ENCODE measurements at regions not wholly inside any gene's neighbourhood (a gene's known extent, or its start where the extent isn't known, plus 50 kb on each side); places are given as distances from the start of the nearest gene placed in this dataset.
A peak's percentile ranks its signal among the peaks of the same experiment; 100 is the strongest.

DNA sequence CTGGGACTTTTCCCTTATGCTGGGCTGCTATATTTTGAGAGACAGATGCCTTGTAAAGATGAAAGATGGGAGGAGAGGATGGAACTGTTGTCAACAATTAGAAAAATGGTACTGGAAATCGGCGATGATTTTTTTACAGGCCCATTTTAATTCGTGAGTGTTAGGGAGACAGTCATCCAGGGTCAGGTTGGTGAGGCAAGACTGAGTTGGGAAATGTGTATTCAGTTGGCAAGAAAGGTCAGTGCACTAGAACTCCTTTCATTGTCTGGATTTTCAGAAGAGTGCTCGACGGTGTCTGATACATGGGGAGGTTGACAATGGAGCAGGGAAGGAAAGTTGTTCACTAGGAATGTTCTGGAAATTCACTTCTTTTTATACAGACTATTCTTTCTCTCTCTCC lies 394.4 kb downstream of the QKI start:
- no peaks in the 10 kb centered on the region for H3K9me3 ChIP-seq (replicated peaks; ENCODE audit: control insufficient read depth, low read depth, low read length)
- H3K27ac ChIP-seq (ENCODE audit: low read length): no peak overlapping the region
- H3K36me3 ChIP-seq (ENCODE audit: control insufficient read depth, insufficient read depth, low read length): no peaks in the 10 kb centered on the region
- WGBS (ENCODE audit: insufficient coverage): 81% methylated on average over 3 of the region's 5 CpGs
- peaks cover 2% of the 10 kb centered on the region for H3K4me1 ChIP-seq (ENCODE audit: control insufficient read depth, insufficient read depth, low read length)
- no peak overlapping the region for H3K4me3 ChIP-seq (ENCODE audit: low read length)
- DNase-seq: no peak
- H3K27me3 ChIP-seq (ENCODE audit: control insufficient read depth, insufficient read depth, low read length): no peaks in the 10 kb centered on the region

DNA sequence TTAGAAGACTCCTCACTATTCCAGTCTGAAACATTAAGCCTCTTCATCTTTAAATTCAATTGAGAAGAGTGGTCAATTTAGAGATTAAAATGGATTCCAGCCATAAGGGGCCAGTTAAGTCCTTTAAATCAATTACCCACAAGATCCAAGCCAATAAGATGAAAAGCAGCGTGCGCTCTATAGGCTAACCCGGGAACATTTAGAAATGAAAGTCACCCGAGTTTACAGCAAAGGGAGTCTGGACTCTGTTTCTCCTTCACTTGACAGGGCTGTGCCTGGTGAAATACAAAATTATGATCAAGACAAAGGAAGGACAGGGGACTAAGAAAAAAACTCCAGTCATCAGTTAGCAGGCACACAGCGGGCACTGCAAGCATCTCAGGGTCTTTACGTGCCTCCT lies 393.7 kb downstream of the QKI start:
- H3K4me3 ChIP-seq (ENCODE audit: low read length): no peak overlapping the region
- no peaks in the 10 kb centered on the region for H3K27me3 ChIP-seq (ENCODE audit: control insufficient read depth, insufficient read depth, low read length)
- H3K27ac ChIP-seq (ENCODE audit: low read length): no peak overlapping the region
- DNase-seq: no peak
- H3K9me3 ChIP-seq (replicated peaks; ENCODE audit: control insufficient read depth, low read depth, low read length): no peaks in the 10 kb centered on the region
- H3K36me3 ChIP-seq (ENCODE audit: control insufficient read depth, insufficient read depth, low read length): no peaks in the 10 kb centered on the region
- WGBS (ENCODE audit: insufficient coverage): 60% methylated on average over 1 of the region's 6 CpGs
- H3K4me1 ChIP-seq (ENCODE audit: control insufficient read depth, insufficient read depth, low read length): peaks cover 2% of the 10 kb centered on the region

DNA sequence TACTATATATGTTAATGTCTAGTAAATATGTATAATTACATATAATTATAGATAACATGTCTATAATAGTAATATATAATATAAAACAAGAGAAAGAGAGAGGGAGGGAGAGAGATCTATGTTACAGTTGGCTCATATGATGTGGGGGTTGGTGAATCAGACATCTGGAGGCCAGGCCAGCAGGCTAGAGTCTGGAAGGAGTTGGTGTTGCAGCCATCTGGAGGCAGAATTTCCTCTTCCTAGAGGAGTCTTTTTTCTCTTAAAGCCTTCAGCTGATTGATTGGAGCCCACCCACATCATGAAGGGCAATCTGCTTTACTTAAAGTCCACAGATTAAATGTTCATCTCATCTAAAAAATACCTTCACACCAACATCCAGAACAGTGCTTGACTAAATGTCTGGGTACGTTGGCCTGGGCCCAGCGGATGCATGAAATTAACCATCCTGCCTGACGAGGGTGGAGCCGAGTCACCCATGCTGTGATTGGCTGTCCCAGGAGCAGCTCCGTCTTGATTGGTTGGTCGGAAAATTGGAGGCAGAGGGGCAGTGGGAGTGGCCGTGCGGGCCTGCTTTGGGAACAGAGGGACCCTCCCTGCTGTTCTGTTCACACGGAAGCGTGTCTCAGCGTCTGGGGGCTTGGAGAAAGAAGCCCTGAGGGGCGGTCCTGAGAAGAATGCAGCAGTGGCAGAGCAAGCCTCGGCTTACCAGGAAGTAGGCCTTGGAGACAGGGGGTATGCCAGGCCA lies 392.4 kb downstream of the QKI start:
- WGBS (ENCODE audit: insufficient coverage): 96% methylated on average over 12 of the region's 13 CpGs
- Histone ChIP-seq H3K27ac (ENCODE audit: low read length) (no peak overlapping the region), H3K4me3 (ENCODE audit: low read length) (no peak overlapping the region), H3K4me1 (ENCODE audit: control insufficient read depth, insufficient read depth, low read length) (peaks cover 2% of the 10 kb centered on the region), H3K27me3 (ENCODE audit: control insufficient read depth, insufficient read depth, low read length) (no peaks in the 10 kb centered on the region), H3K36me3 (ENCODE audit: control insufficient read depth, insufficient read depth, low read length) (no peaks in the 10 kb centered on the region), H3K9me3 (replicated peaks; ENCODE audit: control insufficient read depth, low read depth, low read length) (no peaks in the 10 kb centered on the region)
- peak; percentile 22 for DNase-seq

DNA sequence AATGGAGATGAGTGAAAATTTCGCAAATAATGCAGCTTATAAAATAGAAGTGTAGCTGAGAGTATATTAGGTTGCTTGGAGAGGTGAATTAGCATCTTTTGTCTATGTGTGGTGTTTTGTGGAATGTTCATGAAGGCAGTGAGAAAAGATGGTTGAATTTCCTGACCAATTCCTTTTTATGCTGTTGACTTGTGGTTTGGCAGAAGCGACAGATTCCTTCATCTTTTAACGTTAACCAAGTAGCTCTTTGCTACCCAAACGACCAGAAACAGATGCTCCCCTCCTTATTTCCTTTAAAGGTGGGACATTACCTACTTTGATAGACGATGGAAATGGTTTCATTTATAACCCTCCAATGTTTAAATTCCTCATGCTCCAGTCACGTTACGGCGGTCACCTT lies 390.5 kb downstream of the QKI start:
- no peak overlapping the region for H3K4me3 ChIP-seq (ENCODE audit: low read length)
- peaks cover 2% of the 10 kb centered on the region for H3K9me3 ChIP-seq (replicated peaks; ENCODE audit: control insufficient read depth, low read depth, low read length)
- H3K27ac ChIP-seq (ENCODE audit: low read length): no peak overlapping the region
- H3K4me1 ChIP-seq (ENCODE audit: control insufficient read depth, insufficient read depth, low read length): no peaks in the 10 kb centered on the region
- H3K27me3 ChIP-seq (ENCODE audit: control insufficient read depth, insufficient read depth, low read length): no peaks in the 10 kb centered on the region
- 100% methylated on average over 2 of the region's 8 CpGs for WGBS (ENCODE audit: insufficient coverage)
- no peaks in the 10 kb centered on the region for H3K36me3 ChIP-seq (ENCODE audit: control insufficient read depth, insufficient read depth, low read length)
- no peak for DNase-seq

DNA sequence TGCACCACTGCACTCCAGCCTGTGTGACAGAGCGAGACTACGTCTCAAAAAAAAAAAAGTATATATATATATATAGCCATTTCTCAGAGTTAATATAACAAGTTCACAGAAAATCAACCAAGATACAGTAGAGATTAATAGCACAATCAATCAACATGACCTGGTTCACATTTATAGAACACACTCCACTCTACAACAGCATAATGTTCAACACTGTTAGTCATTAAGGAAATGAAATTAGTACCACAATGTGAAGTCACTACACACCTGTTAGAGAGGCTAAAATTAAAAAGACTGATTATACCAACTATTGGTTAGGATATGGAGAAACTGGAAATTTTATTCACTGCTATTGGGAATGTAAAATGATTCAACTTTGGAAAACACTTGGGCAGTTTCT lies 387.7 kb downstream of the QKI start:
- Histone ChIP-seq H3K36me3 (ENCODE audit: control insufficient read depth, insufficient read depth, low read length) (no peaks in the 10 kb centered on the region), H3K4me1 (ENCODE audit: control insufficient read depth, insufficient read depth, low read length) (no peaks in the 10 kb centered on the region), H3K27me3 (ENCODE audit: control insufficient read depth, insufficient read depth, low read length) (no peaks in the 10 kb centered on the region), H3K4me3 (ENCODE audit: low read length) (no peak overlapping the region), H3K9me3 (replicated peaks; ENCODE audit: control insufficient read depth, low read depth, low read length) (peaks cover 5% of the 10 kb centered on the region), H3K27ac (ENCODE audit: low read length) (no peak overlapping the region)
- DNase-seq: no peak
- no CpG with 5 or more reads among the region's 2 CpGs for WGBS (ENCODE audit: insufficient coverage)

DNA sequence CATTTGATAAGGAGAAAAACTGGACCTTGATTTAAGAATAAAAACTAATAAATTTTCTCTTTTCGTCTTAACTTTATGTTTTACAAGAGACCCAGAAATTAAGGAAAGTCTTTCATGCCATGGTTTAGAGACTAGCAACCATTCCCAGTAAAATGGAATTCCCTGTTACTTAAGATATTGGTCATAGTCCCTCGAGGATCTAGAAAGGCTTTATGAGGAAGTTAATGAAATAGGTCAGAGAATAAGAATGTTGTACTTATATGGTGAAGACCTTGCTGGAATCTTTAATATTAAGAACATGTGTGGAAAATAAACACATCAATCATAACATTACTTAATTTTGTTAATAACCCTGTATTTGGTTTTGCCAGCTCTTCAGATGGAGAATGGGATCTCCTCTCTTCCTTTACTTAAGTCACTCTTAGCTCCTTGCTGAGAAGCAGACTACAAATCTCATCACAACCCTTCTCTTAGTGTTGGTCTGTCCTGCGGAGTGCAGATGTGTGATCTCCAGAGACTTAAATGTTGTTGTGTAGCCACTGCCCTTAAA lies 382.9 kb downstream of the QKI start:
- Histone ChIP-seq H3K9me3 (replicated peaks; ENCODE audit: control insufficient read depth, low read depth, low read length) (peaks cover 5% of the 10 kb centered on the region), H3K27me3 (ENCODE audit: control insufficient read depth, insufficient read depth, low read length) (no peaks in the 10 kb centered on the region), H3K36me3 (ENCODE audit: control insufficient read depth, insufficient read depth, low read length) (no peaks in the 10 kb centered on the region), H3K4me1 (ENCODE audit: control insufficient read depth, insufficient read depth, low read length) (no peaks in the 10 kb centered on the region), H3K27ac (ENCODE audit: low read length) (no peak overlapping the region), H3K4me3 (ENCODE audit: low read length) (no peak overlapping the region)
- DNase-seq: peak; percentile 75
- no CpG with 5 or more reads among the region's 3 CpGs for WGBS (ENCODE audit: insufficient coverage)

DNA sequence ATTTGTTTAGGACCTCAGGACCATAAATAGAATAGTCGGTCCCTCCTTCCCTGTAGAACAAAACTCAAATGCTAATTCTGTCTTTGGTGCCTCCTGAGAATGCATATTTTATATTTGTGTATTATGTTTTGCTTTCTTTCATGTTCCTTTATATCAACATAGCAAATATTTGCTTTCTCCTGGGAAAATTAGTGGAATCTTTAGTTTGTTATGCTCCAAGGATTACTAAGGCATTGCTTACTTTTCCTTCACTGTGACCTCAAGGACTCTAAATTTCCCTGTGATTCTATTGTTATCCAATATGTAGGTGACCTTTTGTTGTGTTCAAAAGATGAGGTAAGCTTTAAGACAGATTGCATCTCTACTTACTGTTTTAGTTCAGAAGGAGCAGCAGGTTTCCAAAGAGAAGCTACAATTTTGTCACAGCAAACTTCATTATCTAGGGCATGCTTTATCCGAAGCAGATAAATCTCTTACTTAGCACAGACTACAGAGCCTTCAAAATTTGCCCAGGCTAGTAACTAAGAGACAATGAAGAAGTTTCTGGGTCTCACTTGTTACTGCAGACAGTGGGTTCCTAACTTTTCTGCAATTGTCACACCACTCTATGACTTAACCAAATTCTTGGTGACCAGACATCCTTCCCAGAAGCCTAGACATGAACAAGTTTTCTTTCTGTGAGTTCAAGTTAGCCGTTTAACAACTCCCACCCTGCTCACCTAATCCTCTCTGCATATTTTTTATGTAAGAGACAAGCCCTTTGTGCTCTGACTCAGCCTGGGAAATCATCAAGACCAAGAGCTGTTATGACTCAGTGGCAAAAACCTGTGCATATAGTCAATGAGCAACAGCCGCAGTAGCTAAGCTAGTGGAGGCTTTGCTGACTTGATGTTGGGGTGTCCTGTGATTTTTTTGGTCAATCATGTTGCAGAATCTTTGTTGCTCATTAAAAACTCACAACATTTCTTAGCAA lies 378.8 kb downstream of the QKI start:
- no peak for DNase-seq
- no peaks in the 10 kb centered on the region for H3K27me3 ChIP-seq (ENCODE audit: control insufficient read depth, insufficient read depth, low read length)

DNA sequence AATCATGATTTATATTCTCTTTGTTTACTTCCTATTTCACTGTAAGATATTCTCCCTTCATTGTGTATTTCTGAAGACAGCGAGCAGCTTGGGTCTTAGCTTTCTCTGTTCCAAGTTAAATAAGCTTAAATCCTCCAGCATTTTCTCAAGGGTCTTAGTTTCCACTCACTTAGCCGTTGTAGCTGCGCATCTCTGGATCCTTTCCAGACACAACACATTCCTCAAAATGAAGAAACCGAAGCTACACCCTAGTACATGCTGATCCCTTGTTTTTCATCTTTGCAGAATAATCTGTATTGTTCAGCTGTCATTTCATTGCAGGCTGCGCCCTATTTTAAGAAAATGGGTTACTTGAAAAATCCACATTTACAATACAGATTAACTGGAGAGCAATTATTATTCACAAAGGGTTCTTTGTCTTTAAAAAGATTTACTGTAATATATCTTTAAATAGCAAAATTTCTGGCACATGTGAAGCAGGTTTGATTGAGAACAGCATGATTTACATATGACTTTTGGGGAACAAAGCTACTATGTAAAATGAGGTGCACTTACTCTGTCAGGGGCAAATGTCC lies 375.8 kb downstream of the QKI start:
- 14% methylated on average over 4 of the region's 5 CpGs for WGBS (ENCODE audit: insufficient coverage)
- H3K9me3 ChIP-seq (replicated peaks; ENCODE audit: control insufficient read depth, low read depth, low read length): no peaks in the 10 kb centered on the region
- no peaks in the 10 kb centered on the region for H3K27me3 ChIP-seq (ENCODE audit: control insufficient read depth, insufficient read depth, low read length)
- DNase-seq: peak; percentile 98
- H3K27ac ChIP-seq (ENCODE audit: low read length): peak overlapping the region; percentile 4
- no peak overlapping the region for H3K4me3 ChIP-seq (ENCODE audit: low read length)
- H3K4me1 ChIP-seq (ENCODE audit: control insufficient read depth, insufficient read depth, low read length): peaks cover 18% of the 10 kb centered on the region
- no peaks in the 10 kb centered on the region for H3K36me3 ChIP-seq (ENCODE audit: control insufficient read depth, insufficient read depth, low read length)

More for the DNA sequence above, 378.8 kb downstream of the QKI start:
- H3K27ac ChIP-seq (ENCODE audit: low read length): no peak overlapping the region
- no CpG with 5 or more reads among the region's 4 CpGs for WGBS (ENCODE audit: insufficient coverage)
- no peaks in the 10 kb centered on the region for H3K36me3 ChIP-seq (ENCODE audit: control insufficient read depth, insufficient read depth, low read length)
- peaks cover 15% of the 10 kb centered on the region for H3K4me1 ChIP-seq (ENCODE audit: control insufficient read depth, insufficient read depth, low read length)
- H3K4me3 ChIP-seq (ENCODE audit: low read length): no peak overlapping the region
- no peaks in the 10 kb centered on the region for H3K9me3 ChIP-seq (replicated peaks; ENCODE audit: control insufficient read depth, low read depth, low read length)

DNA sequence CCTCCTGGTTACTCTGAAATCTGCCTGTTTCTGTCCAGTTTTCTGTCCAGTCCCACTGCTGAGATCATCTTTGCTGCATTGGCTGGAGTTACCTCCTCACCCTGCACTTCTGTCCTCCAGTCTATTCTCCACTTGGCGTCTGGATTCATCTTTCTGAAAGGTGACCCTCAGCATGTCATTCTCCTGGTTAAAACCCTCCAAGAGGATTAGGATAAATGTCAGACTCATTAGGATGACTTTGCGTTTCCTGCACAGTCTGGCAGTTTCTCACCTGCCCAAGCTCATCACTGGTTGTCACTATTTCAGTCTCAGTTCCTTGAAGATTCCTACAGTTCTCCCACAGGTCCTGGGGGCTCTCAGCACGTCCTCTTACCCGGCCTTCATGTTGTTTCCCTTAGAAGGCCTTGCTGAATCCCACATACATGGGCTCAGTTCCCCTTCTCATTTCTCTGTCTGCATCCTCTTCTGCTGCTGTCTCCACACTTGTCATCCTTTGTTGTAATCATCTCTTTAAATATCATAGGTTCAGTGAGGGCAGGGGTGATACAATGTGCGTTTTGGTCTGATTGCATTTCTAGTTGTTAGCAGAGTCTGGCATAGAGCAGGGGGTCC lies 374.8 kb downstream of the QKI start:
- peaks cover 18% of the 10 kb centered on the region for H3K4me1 ChIP-seq (ENCODE audit: control insufficient read depth, insufficient read depth, low read length)
- no peak overlapping the region for H3K4me3 ChIP-seq (ENCODE audit: low read length)
- no peaks in the 10 kb centered on the region for H3K27me3 ChIP-seq (ENCODE audit: control insufficient read depth, insufficient read depth, low read length)
- no peaks in the 10 kb centered on the region for H3K9me3 ChIP-seq (replicated peaks; ENCODE audit: control insufficient read depth, low read depth, low read length)
- WGBS (ENCODE audit: insufficient coverage): 96% methylated on average over 3 of the region's 5 CpGs
- H3K27ac ChIP-seq (ENCODE audit: low read length): peak overlapping the region; percentile 26
- H3K36me3 ChIP-seq (ENCODE audit: control insufficient read depth, insufficient read depth, low read length): no peaks in the 10 kb centered on the region
- DNase-seq: no peak

Data from muscle of leg (tissue), 3 donors.